HL-60 (cell line): ENCODE measurements at regions not wholly inside any gene's neighbourhood (a gene's known extent, or its start where the extent isn't known, plus 50 kb on each side); places are given as distances from the start of the nearest gene placed in this dataset.

Source experiments
- GABPA ChIP-seq: IDR thresholded peaks from 2 replicates; pipeline ENCODE4 v1.6.1; 2012; ENCODE audit warnings: low read depth
- POLR2AphosphoS5 ChIP-seq: IDR thresholded peaks from 2 replicates; pipeline ENCODE4 v1.6.1; 2012; ENCODE audit warnings: low read depth
- SPI1 ChIP-seq: IDR thresholded peaks from 2 replicates; pipeline ENCODE4 v1.6.1; 2012; ENCODE audit warnings: low read depth, mild to moderate bottlenecking, borderline replicate concordance
- TF ChIP-seq, protein P1 (sequence below): IDR thresholded peaks from one replicate; pipeline ENCODE4 v1.5.1; 2011; ENCODE audit warnings: low read length, control low read depth, inconsistent platforms; ENCODE audit not compliant: insufficient read depth
- TF ChIP-seq, protein P2 (sequence below): IDR thresholded peaks from 2 replicates; pipeline ENCODE4 v1.6.1; 2012; ENCODE audit warnings: low read depth; ENCODE audit not compliant: insufficient replicate concordance

DNA sequence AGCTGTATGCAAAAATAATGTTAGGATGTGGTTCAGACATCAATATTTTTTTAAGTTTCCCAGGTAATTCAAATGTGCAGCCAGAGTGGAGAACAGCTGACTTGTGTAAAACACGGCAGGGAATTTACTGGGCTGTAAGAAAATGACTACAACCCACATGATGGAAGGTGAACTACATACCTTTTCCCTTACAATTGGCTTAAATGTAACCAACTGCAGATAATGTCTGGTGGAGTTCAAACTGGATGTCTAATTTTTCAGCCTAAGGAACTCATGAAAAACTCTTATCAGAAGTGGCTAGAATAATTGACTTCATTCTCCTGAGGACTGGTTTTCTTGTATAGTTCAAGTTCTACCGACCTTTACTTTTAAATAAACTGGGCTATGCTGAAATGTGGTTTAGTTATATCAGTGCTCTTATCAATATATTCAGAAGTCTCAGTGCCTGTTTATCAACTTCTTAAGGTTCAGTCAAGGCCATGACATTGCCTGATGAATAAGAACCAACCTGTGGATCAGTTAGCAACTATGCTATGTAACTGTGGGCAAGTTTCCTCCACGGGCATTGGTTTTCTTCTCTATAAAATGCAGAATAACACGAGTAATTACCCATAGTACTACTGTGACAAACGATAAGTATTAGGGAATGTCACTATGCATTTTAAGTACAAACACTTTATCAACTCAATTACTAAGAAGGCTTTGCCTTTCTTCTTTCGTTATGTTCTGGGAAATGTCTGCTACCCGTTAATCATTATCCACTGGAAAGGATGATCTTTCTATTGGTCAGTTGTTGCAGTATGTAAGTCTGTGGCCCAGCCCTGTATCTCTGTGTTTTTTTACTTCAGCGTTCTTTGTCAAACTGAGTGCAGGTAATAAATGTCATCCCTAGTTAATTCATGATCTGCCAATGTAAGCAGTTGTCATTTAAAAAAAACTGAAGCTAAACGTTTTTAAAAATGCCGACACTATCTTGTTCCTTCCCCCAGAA is 181.6 kb downstream of the PCDH7 start:
- TF ChIP-seq, protein P1, sequence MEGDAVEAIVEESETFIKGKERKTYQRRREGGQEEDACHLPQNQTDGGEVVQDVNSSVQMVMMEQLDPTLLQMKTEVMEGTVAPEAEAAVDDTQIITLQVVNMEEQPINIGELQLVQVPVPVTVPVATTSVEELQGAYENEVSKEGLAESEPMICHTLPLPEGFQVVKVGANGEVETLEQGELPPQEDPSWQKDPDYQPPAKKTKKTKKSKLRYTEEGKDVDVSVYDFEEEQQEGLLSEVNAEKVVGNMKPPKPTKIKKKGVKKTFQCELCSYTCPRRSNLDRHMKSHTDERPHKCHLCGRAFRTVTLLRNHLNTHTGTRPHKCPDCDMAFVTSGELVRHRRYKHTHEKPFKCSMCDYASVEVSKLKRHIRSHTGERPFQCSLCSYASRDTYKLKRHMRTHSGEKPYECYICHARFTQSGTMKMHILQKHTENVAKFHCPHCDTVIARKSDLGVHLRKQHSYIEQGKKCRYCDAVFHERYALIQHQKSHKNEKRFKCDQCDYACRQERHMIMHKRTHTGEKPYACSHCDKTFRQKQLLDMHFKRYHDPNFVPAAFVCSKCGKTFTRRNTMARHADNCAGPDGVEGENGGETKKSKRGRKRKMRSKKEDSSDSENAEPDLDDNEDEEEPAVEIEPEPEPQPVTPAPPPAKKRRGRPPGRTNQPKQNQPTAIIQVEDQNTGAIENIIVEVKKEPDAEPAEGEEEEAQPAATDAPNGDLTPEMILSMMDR, result no peak
- no peak for TF ChIP-seq SPI1
- no peak for TF ChIP-seq POLR2AphosphoS5
- TF ChIP-seq, protein P2, sequence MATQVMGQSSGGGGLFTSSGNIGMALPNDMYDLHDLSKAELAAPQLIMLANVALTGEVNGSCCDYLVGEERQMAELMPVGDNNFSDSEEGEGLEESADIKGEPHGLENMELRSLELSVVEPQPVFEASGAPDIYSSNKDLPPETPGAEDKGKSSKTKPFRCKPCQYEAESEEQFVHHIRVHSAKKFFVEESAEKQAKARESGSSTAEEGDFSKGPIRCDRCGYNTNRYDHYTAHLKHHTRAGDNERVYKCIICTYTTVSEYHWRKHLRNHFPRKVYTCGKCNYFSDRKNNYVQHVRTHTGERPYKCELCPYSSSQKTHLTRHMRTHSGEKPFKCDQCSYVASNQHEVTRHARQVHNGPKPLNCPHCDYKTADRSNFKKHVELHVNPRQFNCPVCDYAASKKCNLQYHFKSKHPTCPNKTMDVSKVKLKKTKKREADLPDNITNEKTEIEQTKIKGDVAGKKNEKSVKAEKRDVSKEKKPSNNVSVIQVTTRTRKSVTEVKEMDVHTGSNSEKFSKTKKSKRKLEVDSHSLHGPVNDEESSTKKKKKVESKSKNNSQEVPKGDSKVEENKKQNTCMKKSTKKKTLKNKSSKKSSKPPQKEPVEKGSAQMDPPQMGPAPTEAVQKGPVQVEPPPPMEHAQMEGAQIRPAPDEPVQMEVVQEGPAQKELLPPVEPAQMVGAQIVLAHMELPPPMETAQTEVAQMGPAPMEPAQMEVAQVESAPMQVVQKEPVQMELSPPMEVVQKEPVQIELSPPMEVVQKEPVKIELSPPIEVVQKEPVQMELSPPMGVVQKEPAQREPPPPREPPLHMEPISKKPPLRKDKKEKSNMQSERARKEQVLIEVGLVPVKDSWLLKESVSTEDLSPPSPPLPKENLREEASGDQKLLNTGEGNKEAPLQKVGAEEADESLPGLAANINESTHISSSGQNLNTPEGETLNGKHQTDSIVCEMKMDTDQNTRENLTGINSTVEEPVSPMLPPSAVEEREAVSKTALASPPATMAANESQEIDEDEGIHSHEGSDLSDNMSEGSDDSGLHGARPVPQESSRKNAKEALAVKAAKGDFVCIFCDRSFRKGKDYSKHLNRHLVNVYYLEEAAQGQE, result no peak
- no peak for TF ChIP-seq GABPA
